ENCODE measurements at regions not wholly inside any gene's neighbourhood (a gene's known extent, or its start where the extent isn't known, plus 50 kb on each side); places are given as distances from the start of the nearest gene placed in this dataset.
"Not testable (repeated sequence)": the region's sequence is repeated elsewhere in the genome, so short reads cannot be mapped to it uniquely, and the experiment has no call there.

GRCh38 chr10:91098021-91098420 is 122.4 kb upstream of the PCGF5 start:
- not testable (repeated sequence) for H3K9me3 ChIP-seq (ENCODE audit: control insufficient read depth, low read depth, low read length); H3K4me1 ChIP-seq (ENCODE audit: control insufficient read depth, low read depth, low read length); H3K27me3 ChIP-seq (ENCODE audit: control insufficient read depth, insufficient read depth, low read length); H3K36me3 ChIP-seq (ENCODE audit: control insufficient read depth, low read depth, low read length); H3K9ac ChIP-seq (ENCODE audit: low read length); H3K27ac ChIP-seq (ENCODE audit: low read length); H3K4me3 ChIP-seq (ENCODE audit: low read length)

GRCh38 chr10:91103384-91104192 is 116.9 kb upstream of the PCGF5 start:
- H3K36me3 ChIP-seq (ENCODE audit: control insufficient read depth, low read depth, low read length): no peaks in the 10 kb centered on the region
- H3K27me3 ChIP-seq (ENCODE audit: control insufficient read depth, insufficient read depth, low read length): no peaks in the 10 kb centered on the region
- no peak overlapping the region for H3K9ac ChIP-seq (ENCODE audit: low read length)
- no peaks in the 10 kb centered on the region for H3K4me1 ChIP-seq (ENCODE audit: control insufficient read depth, low read depth, low read length)
- no peak overlapping the region for H3K4me3 ChIP-seq (ENCODE audit: low read length)
- H3K27ac ChIP-seq (ENCODE audit: low read length): no peak overlapping the region
- no peaks in the 10 kb centered on the region for H3K9me3 ChIP-seq (ENCODE audit: control insufficient read depth, low read depth, low read length)

GRCh38 chr10:91104193-91105041 is 116.0 kb upstream of the PCGF5 start:
- Histone ChIP-seq H3K36me3 (ENCODE audit: control insufficient read depth, low read depth, low read length) (no peaks in the 10 kb centered on the region), H3K9ac (ENCODE audit: low read length) (no peak overlapping the region), H3K4me3 (ENCODE audit: low read length) (no peak overlapping the region), H3K27me3 (ENCODE audit: control insufficient read depth, insufficient read depth, low read length) (no peaks in the 10 kb centered on the region), H3K27ac (ENCODE audit: low read length) (no peak overlapping the region), H3K9me3 (ENCODE audit: control insufficient read depth, low read depth, low read length) (no peaks in the 10 kb centered on the region), H3K4me1 (ENCODE audit: control insufficient read depth, low read depth, low read length) (no peaks in the 10 kb centered on the region)

GRCh38 chr10:91105269-91105668 is 115.2 kb upstream of the PCGF5 start:
- H3K27ac ChIP-seq (ENCODE audit: low read length): no peak overlapping the region
- H3K9ac ChIP-seq (ENCODE audit: low read length): no peak overlapping the region
- no peak overlapping the region for H3K4me3 ChIP-seq (ENCODE audit: low read length)
- H3K9me3 ChIP-seq (ENCODE audit: control insufficient read depth, low read depth, low read length): no peaks in the 10 kb centered on the region
- no peaks in the 10 kb centered on the region for H3K36me3 ChIP-seq (ENCODE audit: control insufficient read depth, low read depth, low read length)
- no peaks in the 10 kb centered on the region for H3K4me1 ChIP-seq (ENCODE audit: control insufficient read depth, low read depth, low read length)
- H3K27me3 ChIP-seq (ENCODE audit: control insufficient read depth, insufficient read depth, low read length): no peaks in the 10 kb centered on the region

- Histone ChIP-seq H3K4me3 (ENCODE audit: low read length) (no peak overlapping the region), H3K36me3 (ENCODE audit: control insufficient read depth, low read depth, low read length) (no peaks in the 10 kb centered on the region), H3K27me3 (ENCODE audit: control insufficient read depth, insufficient read depth, low read length) (no peaks in the 10 kb centered on the region), H3K4me1 (ENCODE audit: control insufficient read depth, low read depth, low read length) (no peaks in the 10 kb centered on the region), H3K9me3 (ENCODE audit: control insufficient read depth, low read depth, low read length) (no peaks in the 10 kb centered on the region), H3K27ac (ENCODE audit: low read length) (no peak overlapping the region), H3K9ac (ENCODE audit: low read length) (no peak overlapping the region)
Observed at GRCh38 chr10:91108820-91109219, 111.6 kb upstream of the PCGF5 start.

- no peaks in the 10 kb centered on the region for H3K4me1 ChIP-seq (ENCODE audit: control insufficient read depth, low read depth, low read length)
- H3K36me3 ChIP-seq (ENCODE audit: control insufficient read depth, low read depth, low read length): no peaks in the 10 kb centered on the region
- H3K27ac ChIP-seq (ENCODE audit: low read length): no peak overlapping the region
- H3K4me3 ChIP-seq (ENCODE audit: low read length): no peak overlapping the region
- no peak overlapping the region for H3K9ac ChIP-seq (ENCODE audit: low read length)
- H3K27me3 ChIP-seq (ENCODE audit: control insufficient read depth, insufficient read depth, low read length): no peaks in the 10 kb centered on the region
- H3K9me3 ChIP-seq (ENCODE audit: control insufficient read depth, low read depth, low read length): no peaks in the 10 kb centered on the region
Observed at GRCh38 chr10:91111060-91111459, 109.4 kb upstream of the PCGF5 start.

- no peaks in the 10 kb centered on the region for H3K36me3 ChIP-seq (ENCODE audit: control insufficient read depth, low read depth, low read length)
- no peaks in the 10 kb centered on the region for H3K27me3 ChIP-seq (ENCODE audit: control insufficient read depth, insufficient read depth, low read length)
- H3K4me3 ChIP-seq (ENCODE audit: low read length): no peak overlapping the region
- no peaks in the 10 kb centered on the region for H3K4me1 ChIP-seq (ENCODE audit: control insufficient read depth, low read depth, low read length)
- no peak overlapping the region for H3K9ac ChIP-seq (ENCODE audit: low read length)
- no peak overlapping the region for H3K27ac ChIP-seq (ENCODE audit: low read length)
- no peaks in the 10 kb centered on the region for H3K9me3 ChIP-seq (ENCODE audit: control insufficient read depth, low read depth, low read length)
Observed at GRCh38 chr10:91115618-91116390, 104.7 kb upstream of the PCGF5 start.

GRCh38 chr10:91117505-91117904 is 103.0 kb upstream of the PCGF5 start:
- H3K9ac ChIP-seq (ENCODE audit: low read length): no peak overlapping the region
- H3K36me3 ChIP-seq (ENCODE audit: control insufficient read depth, low read depth, low read length): no peaks in the 10 kb centered on the region
- H3K4me1 ChIP-seq (ENCODE audit: control insufficient read depth, low read depth, low read length): no peaks in the 10 kb centered on the region
- H3K27ac ChIP-seq (ENCODE audit: low read length): no peak overlapping the region
- no peaks in the 10 kb centered on the region for H3K27me3 ChIP-seq (ENCODE audit: control insufficient read depth, insufficient read depth, low read length)
- H3K4me3 ChIP-seq (ENCODE audit: low read length): no peak overlapping the region
- H3K9me3 ChIP-seq (ENCODE audit: control insufficient read depth, low read depth, low read length): no peaks in the 10 kb centered on the region

- Histone ChIP-seq H3K4me1 (ENCODE audit: control insufficient read depth, low read depth, low read length) (no peaks in the 10 kb centered on the region), H3K9me3 (ENCODE audit: control insufficient read depth, low read depth, low read length) (no peaks in the 10 kb centered on the region), H3K27ac (ENCODE audit: low read length) (no peak overlapping the region), H3K36me3 (ENCODE audit: control insufficient read depth, low read depth, low read length) (no peaks in the 10 kb centered on the region), H3K27me3 (ENCODE audit: control insufficient read depth, insufficient read depth, low read length) (no peaks in the 10 kb centered on the region), H3K4me3 (ENCODE audit: low read length) (no peak overlapping the region), H3K9ac (ENCODE audit: low read length) (no peak overlapping the region)
Observed at GRCh38 chr10:91120348-91120747, 100.1 kb upstream of the PCGF5 start.

- Histone ChIP-seq H3K9ac (ENCODE audit: low read length) (no peak overlapping the region), H3K36me3 (ENCODE audit: control insufficient read depth, low read depth, low read length) (no peaks in the 10 kb centered on the region), H3K9me3 (ENCODE audit: control insufficient read depth, low read depth, low read length) (no peaks in the 10 kb centered on the region), H3K4me1 (ENCODE audit: control insufficient read depth, low read depth, low read length) (no peaks in the 10 kb centered on the region), H3K27me3 (ENCODE audit: control insufficient read depth, insufficient read depth, low read length) (no peaks in the 10 kb centered on the region), H3K4me3 (ENCODE audit: low read length) (no peak overlapping the region), H3K27ac (ENCODE audit: low read length) (no peak overlapping the region)
Observed at GRCh38 chr10:91123261-91123660, 97.2 kb upstream of the PCGF5 start.

- no peaks in the 10 kb centered on the region for H3K36me3 ChIP-seq (ENCODE audit: control insufficient read depth, low read depth, low read length)
- H3K4me1 ChIP-seq (ENCODE audit: control insufficient read depth, low read depth, low read length): no peaks in the 10 kb centered on the region
Observed at GRCh38 chr10:91124016-91124415, 96.4 kb upstream of the PCGF5 start.

More at GRCh38 chr10:91124016-91124415, 96.4 kb upstream of the PCGF5 start:
- Histone ChIP-seq H3K9me3 (ENCODE audit: control insufficient read depth, low read depth, low read length) (no peaks in the 10 kb centered on the region), H3K27ac (ENCODE audit: low read length) (no peak overlapping the region), H3K27me3 (ENCODE audit: control insufficient read depth, insufficient read depth, low read length) (no peaks in the 10 kb centered on the region), H3K4me3 (ENCODE audit: low read length) (no peak overlapping the region), H3K9ac (ENCODE audit: low read length) (no peak overlapping the region)

Measured in iPS-18a (cell line).